ENCODE measurements at regions not wholly inside any gene's neighbourhood (a gene's known extent, or its start where the extent isn't known, plus 50 kb on each side); places are given as distances from the start of the nearest gene placed in this dataset.
"Not testable (repeated sequence)": the region's sequence is repeated elsewhere in the genome, so short reads cannot be mapped to it uniquely, and the experiment has no call there.

GRCh38 chr4:19191979-19192650 is 1059.6 kb upstream of the SLIT2 start:
- Histone ChIP-seq H3K9me3 (ENCODE audit: insufficient read depth, low read length) (no peaks in the 10 kb centered on the region), H3K27ac (ENCODE audit: low read depth, low read length) (no peak overlapping the region), H3K36me3 (ENCODE audit: low read length) (no peaks in the 10 kb centered on the region), H3K27me3 (ENCODE audit: low read length) (no peaks in the 10 kb centered on the region), H2AFZ (ENCODE audit: low read depth, low read length, severe bottlenecking) (no peak overlapping the region), H3F3A (ENCODE audit: insufficient read depth) (no peaks in the 10 kb centered on the region), H3K4me2 (ENCODE audit: low read depth, low read length, poor library complexity, severe bottlenecking) (no peak overlapping the region), H3K9me2 (replicated peaks; ENCODE audit: insufficient read depth, low read length) (no peaks in the 10 kb centered on the region), H4K20me1 (ENCODE audit: low read depth, low read length) (no peaks in the 10 kb centered on the region), H3K9ac (ENCODE audit: low read length) (no peak overlapping the region), H3K4me3 (ENCODE audit: insufficient read depth, low read length, poor library complexity, severe bottlenecking) (no peak overlapping the region), H3K79me2 (ENCODE audit: insufficient read depth, low read length) (no peaks in the 10 kb centered on the region)
- TF ChIP-seq EZH2phosphoT487 (conservative IDR thresholded peaks at IDR 0.05; ENCODE audit: low read length) (no peak), CTCF (IDR thresholded peaks at IDR 0.05; ENCODE audit: insufficient read depth, low read length, poor library complexity, severe bottlenecking) (no peak)

GRCh38 chr4:19187691-19188090 is 1064.0 kb upstream of the SLIT2 start:
- H3K36me3 ChIP-seq (ENCODE audit: low read length), result no peaks in the 10 kb centered on the region
- TF ChIP-seq CTCF (IDR thresholded peaks at IDR 0.05; ENCODE audit: insufficient read depth, low read length, poor library complexity, severe bottlenecking) (no peak), EZH2phosphoT487 (conservative IDR thresholded peaks at IDR 0.05; ENCODE audit: low read length) (no peak)

GRCh38 chr4:19187096-19187495 is 1064.6 kb upstream of the SLIT2 start:
- no peak overlapping the region for H2AFZ ChIP-seq (ENCODE audit: low read depth, low read length, severe bottlenecking)
- no peaks in the 10 kb centered on the region for H3K79me2 ChIP-seq (ENCODE audit: insufficient read depth, low read length)
- no peak overlapping the region for H3K4me2 ChIP-seq (ENCODE audit: low read depth, low read length, poor library complexity, severe bottlenecking)
- H3K9me2 ChIP-seq (replicated peaks; ENCODE audit: insufficient read depth, low read length), result no peaks in the 10 kb centered on the region
- H3K9ac ChIP-seq (ENCODE audit: low read length), result no peak overlapping the region
- no peak overlapping the region for H3K4me3 ChIP-seq (ENCODE audit: insufficient read depth, low read length, poor library complexity, severe bottlenecking)
- H3K9me3 ChIP-seq (ENCODE audit: insufficient read depth, low read length), result no peaks in the 10 kb centered on the region
- no peaks in the 10 kb centered on the region for H4K20me1 ChIP-seq (ENCODE audit: low read depth, low read length)
- H3K27me3 ChIP-seq (ENCODE audit: low read length), result no peaks in the 10 kb centered on the region
- TF ChIP-seq CTCF (IDR thresholded peaks at IDR 0.05; ENCODE audit: insufficient read depth, low read length, poor library complexity, severe bottlenecking) (no peak), EZH2phosphoT487 (conservative IDR thresholded peaks at IDR 0.05; ENCODE audit: low read length) (no peak)
- H3K36me3 ChIP-seq (ENCODE audit: low read length), result no peaks in the 10 kb centered on the region
- no peak overlapping the region for H3K27ac ChIP-seq (ENCODE audit: low read depth, low read length)
- no peaks in the 10 kb centered on the region for H3F3A ChIP-seq (ENCODE audit: insufficient read depth)

More at GRCh38 chr4:19187691-19188090, 1064.0 kb upstream of the SLIT2 start:
- Histone ChIP-seq H3K27ac (ENCODE audit: low read depth, low read length) (no peak overlapping the region), H3K9me2 (replicated peaks; ENCODE audit: insufficient read depth, low read length) (no peaks in the 10 kb centered on the region), H2AFZ (ENCODE audit: low read depth, low read length, severe bottlenecking) (no peak overlapping the region), H3K9me3 (ENCODE audit: insufficient read depth, low read length) (no peaks in the 10 kb centered on the region), H3K4me2 (ENCODE audit: low read depth, low read length, poor library complexity, severe bottlenecking) (no peak overlapping the region), H4K20me1 (ENCODE audit: low read depth, low read length) (no peaks in the 10 kb centered on the region), H3K27me3 (ENCODE audit: low read length) (no peaks in the 10 kb centered on the region), H3K9ac (ENCODE audit: low read length) (no peak overlapping the region), H3K4me3 (ENCODE audit: insufficient read depth, low read length, poor library complexity, severe bottlenecking) (no peak overlapping the region), H3F3A (ENCODE audit: insufficient read depth) (no peaks in the 10 kb centered on the region), H3K79me2 (ENCODE audit: insufficient read depth, low read length) (no peaks in the 10 kb centered on the region)

- not testable (repeated sequence) for H3K79me2 ChIP-seq (ENCODE audit: insufficient read depth, low read length); H3K9me2 ChIP-seq (replicated peaks; ENCODE audit: insufficient read depth, low read length); H3K36me3 ChIP-seq (ENCODE audit: low read length); H3K27ac ChIP-seq (ENCODE audit: low read depth, low read length); H4K20me1 ChIP-seq (ENCODE audit: low read depth, low read length); H2AFZ ChIP-seq (ENCODE audit: low read depth, low read length, severe bottlenecking); H3K9ac ChIP-seq (ENCODE audit: low read length); H3F3A ChIP-seq (ENCODE audit: insufficient read depth); H3K9me3 ChIP-seq (ENCODE audit: insufficient read depth, low read length); H3K4me2 ChIP-seq (ENCODE audit: low read depth, low read length, poor library complexity, severe bottlenecking); H3K4me3 ChIP-seq (ENCODE audit: insufficient read depth, low read length, poor library complexity, severe bottlenecking); H3K27me3 ChIP-seq (ENCODE audit: low read length)
Observed at GRCh38 chr4:19181631-19182030, 1070.1 kb upstream of the SLIT2 start.

All from SU-DHL-6 (cell line).